VCaP (cell line): ENCODE measurements at regions not wholly inside any gene's neighbourhood (a gene's known extent, or its start where the extent isn't known, plus 50 kb on each side); places are given as distances from the start of the nearest gene placed in this dataset.

Experiments used
- H3K27ac ChIP-seq: fragments of 450-650 bp; 2 replicates; pipeline ENCODE4 v1.5.1; 2017
- CTCF ChIP-seq: fragments of 450-650 bp; conservative IDR thresholded peaks from 2 replicates; pipeline ENCODE4 v1.5.1; 2017; ENCODE audit warnings: mild to moderate bottlenecking, moderate library complexity

GRCh38 chr6:114403858-114404257 is 61.0 kb upstream of the HS3ST5 start:
- no peak overlapping the region for H3K27ac ChIP-seq
- TF ChIP-seq CTCF, result no peak

- TF ChIP-seq CTCF, result no peak
- no peak overlapping the region for H3K27ac ChIP-seq
Observed at GRCh38 chr6:114398481-114398880, 55.7 kb upstream of the HS3ST5 start.
